ENCODE measurements at regions not wholly inside any gene's neighbourhood (a gene's known extent, or its start where the extent isn't known, plus 50 kb on each side); places are given as distances from the start of the nearest gene placed in this dataset.

- no peaks in the 10 kb centered on the region for H3K27me3 ChIP-seq (ENCODE audit: insufficient read depth, insufficient read length)
- TF ChIP-seq YY1 (IDR thresholded peaks at IDR 0.05; ENCODE audit: insufficient read depth, insufficient read length) (no peak), SUZ12 (IDR thresholded peaks at IDR 0.05; ENCODE audit: extremely low read depth, insufficient read depth, insufficient read length) (no peak), ZNF274 (IDR thresholded peaks at IDR 0.05; ENCODE audit: low read depth, low read length) (no peak)
- no peak for DNase-seq (ENCODE audit: low read depth, low spot score)
- no peaks in the 10 kb centered on the region for H3K36me3 ChIP-seq (ENCODE audit: insufficient read depth, insufficient read length, low read length)
- no peaks in the 10 kb centered on the region for H3K9me3 ChIP-seq (ENCODE audit: insufficient read depth, low read length)
- no peaks in the 10 kb centered on the region for H3K4me1 ChIP-seq (ENCODE audit: insufficient read depth, insufficient read length)
- no peak overlapping the region for H3K4me3 ChIP-seq (ENCODE audit: insufficient read length, low read depth)
- H3K9ac ChIP-seq (ENCODE audit: insufficient read length, low read depth) = no peak overlapping the region
Measured at GRCh38 chr7:95668504-95669018, 72.2 kb upstream of the PDK4 start.

GRCh38 chr7:95662987-95663386, 66.7 kb upstream of the PDK4 start:
- H3K4me1 ChIP-seq (ENCODE audit: insufficient read depth, insufficient read length) = no peaks in the 10 kb centered on the region
- no peak overlapping the region for H3K9ac ChIP-seq (ENCODE audit: insufficient read length, low read depth)
- H3K36me3 ChIP-seq (ENCODE audit: insufficient read depth, insufficient read length, low read length) = no peaks in the 10 kb centered on the region
- DNase-seq (ENCODE audit: low read depth, low spot score) = no peak
- no peaks in the 10 kb centered on the region for H3K27me3 ChIP-seq (ENCODE audit: insufficient read depth, insufficient read length)
- H3K4me3 ChIP-seq (ENCODE audit: insufficient read length, low read depth) = no peak overlapping the region
- H3K9me3 ChIP-seq (ENCODE audit: insufficient read depth, low read length) = no peaks in the 10 kb centered on the region
- TF ChIP-seq ZNF274 (IDR thresholded peaks at IDR 0.05; ENCODE audit: low read depth, low read length) (no peak), YY1 (IDR thresholded peaks at IDR 0.05; ENCODE audit: insufficient read depth, insufficient read length) (no peak), SUZ12 (IDR thresholded peaks at IDR 0.05; ENCODE audit: extremely low read depth, insufficient read depth, insufficient read length) (no peak)

- Histone ChIP-seq H3K36me3 (ENCODE audit: insufficient read depth, insufficient read length, low read length) (no peaks in the 10 kb centered on the region), H3K27me3 (ENCODE audit: insufficient read depth, insufficient read length) (no peaks in the 10 kb centered on the region), H3K9me3 (ENCODE audit: insufficient read depth, low read length) (no peaks in the 10 kb centered on the region), H3K4me3 (ENCODE audit: insufficient read length, low read depth) (no peak overlapping the region), H3K4me1 (ENCODE audit: insufficient read depth, insufficient read length) (no peaks in the 10 kb centered on the region), H3K9ac (ENCODE audit: insufficient read length, low read depth) (no peak overlapping the region)
- no peak for DNase-seq (ENCODE audit: low read depth, low spot score)
- TF ChIP-seq ZNF274 (IDR thresholded peaks at IDR 0.05; ENCODE audit: low read depth, low read length) (no peak), YY1 (IDR thresholded peaks at IDR 0.05; ENCODE audit: insufficient read depth, insufficient read length) (no peak), SUZ12 (IDR thresholded peaks at IDR 0.05; ENCODE audit: extremely low read depth, insufficient read depth, insufficient read length) (no peak)
Measured at GRCh38 chr7:95660023-95660434, 63.7 kb upstream of the PDK4 start.

- Histone ChIP-seq H3K27me3 (ENCODE audit: insufficient read depth, insufficient read length) (no peaks in the 10 kb centered on the region), H3K36me3 (ENCODE audit: insufficient read depth, insufficient read length, low read length) (no peaks in the 10 kb centered on the region), H3K4me1 (ENCODE audit: insufficient read depth, insufficient read length) (no peaks in the 10 kb centered on the region), H3K9me3 (ENCODE audit: insufficient read depth, low read length) (no peaks in the 10 kb centered on the region), H3K4me3 (ENCODE audit: insufficient read length, low read depth) (no peak overlapping the region), H3K9ac (ENCODE audit: insufficient read length, low read depth) (no peak overlapping the region)
- DNase-seq (ENCODE audit: low read depth, low spot score) = no peak
- TF ChIP-seq ZNF274 (IDR thresholded peaks at IDR 0.05; ENCODE audit: low read depth, low read length) (no peak), SUZ12 (IDR thresholded peaks at IDR 0.05; ENCODE audit: extremely low read depth, insufficient read depth, insufficient read length) (no peak), YY1 (IDR thresholded peaks at IDR 0.05; ENCODE audit: insufficient read depth, insufficient read length) (no peak)
Measured at GRCh38 chr7:95658676-95659075, 62.4 kb upstream of the PDK4 start.

GRCh38 chr7:95649546-95649945, 53.2 kb upstream of the PDK4 start:
- Histone ChIP-seq H3K27me3 (ENCODE audit: insufficient read depth, insufficient read length) (no peaks in the 10 kb centered on the region), H3K9me3 (ENCODE audit: insufficient read depth, low read length) (no peaks in the 10 kb centered on the region), H3K4me3 (ENCODE audit: insufficient read length, low read depth) (no peak overlapping the region), H3K9ac (ENCODE audit: insufficient read length, low read depth) (no peak overlapping the region), H3K36me3 (ENCODE audit: insufficient read depth, insufficient read length, low read length) (no peaks in the 10 kb centered on the region), H3K4me1 (ENCODE audit: insufficient read depth, insufficient read length) (no peaks in the 10 kb centered on the region)
- no peak for TF ChIP-seq SUZ12 (IDR thresholded peaks at IDR 0.05; ENCODE audit: extremely low read depth, insufficient read depth, insufficient read length)
- no peak for TF ChIP-seq ZNF274 (IDR thresholded peaks at IDR 0.05; ENCODE audit: low read depth, low read length)
- no peak for TF ChIP-seq YY1 (IDR thresholded peaks at IDR 0.05; ENCODE audit: insufficient read depth, insufficient read length)
- DNase-seq (ENCODE audit: low read depth, low spot score) = no peak

- Histone ChIP-seq H3K9ac (ENCODE audit: insufficient read length, low read depth) (no peak overlapping the region), H3K4me1 (ENCODE audit: insufficient read depth, insufficient read length) (no peaks in the 10 kb centered on the region), H3K36me3 (ENCODE audit: insufficient read depth, insufficient read length, low read length) (no peaks in the 10 kb centered on the region), H3K27me3 (ENCODE audit: insufficient read depth, insufficient read length) (no peaks in the 10 kb centered on the region), H3K9me3 (ENCODE audit: insufficient read depth, low read length) (no peaks in the 10 kb centered on the region), H3K4me3 (ENCODE audit: insufficient read length, low read depth) (no peak overlapping the region)
- TF ChIP-seq SUZ12 (IDR thresholded peaks at IDR 0.05; ENCODE audit: extremely low read depth, insufficient read depth, insufficient read length) = no peak
- no peak for TF ChIP-seq YY1 (IDR thresholded peaks at IDR 0.05; ENCODE audit: insufficient read depth, insufficient read length)
- no peak for TF ChIP-seq ZNF274 (IDR thresholded peaks at IDR 0.05; ENCODE audit: low read depth, low read length)
- no peak for DNase-seq (ENCODE audit: low read depth, low spot score)
Measured at GRCh38 chr7:95646350-95646749, 50.0 kb upstream of the PDK4 start.

Data from NT2/D1 (cell line).